GM21360 (cell line): ENCODE measurements at regions not wholly inside any gene's neighbourhood (a gene's known extent, or its start where the extent isn't known, plus 50 kb on each side); places are given as distances from the start of the nearest gene placed in this dataset.
"Not testable (repeated sequence)": the region's sequence is repeated elsewhere in the genome, so short reads cannot be mapped to it uniquely, and the experiment has no call there.

ENCODE experiments used
- ATAC-seq: cut with Tn5 transposase; IDR thresholded peaks from one replicate; pipeline ENCODE4 v1.9.1; 2021; ENCODE audit warnings: mild to moderate bottlenecking, moderate library complexity; ENCODE audit not compliant: unreplicated experiment

DNA sequence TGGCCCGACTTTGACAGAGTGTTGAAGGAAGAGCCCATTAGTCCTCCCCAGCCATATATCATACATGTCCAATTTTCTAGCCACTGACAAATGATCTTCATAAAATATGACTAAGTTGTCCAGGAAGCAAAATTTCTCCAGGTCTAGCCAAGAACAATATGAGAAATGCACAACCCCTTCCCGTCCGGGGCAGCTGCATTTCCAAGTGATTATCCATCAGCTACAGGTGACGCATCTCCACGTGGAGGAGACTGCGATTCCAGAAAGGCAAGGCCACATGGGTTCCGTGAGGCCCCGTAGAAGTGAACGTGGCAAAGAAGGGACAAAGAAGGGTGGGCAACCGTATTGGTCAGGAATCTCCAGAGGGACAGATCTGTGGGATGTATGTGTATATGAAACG, 118.6 kb downstream of the ATP6V0E2 start:
- ATAC-seq, result not testable (repeated sequence)

DNA sequence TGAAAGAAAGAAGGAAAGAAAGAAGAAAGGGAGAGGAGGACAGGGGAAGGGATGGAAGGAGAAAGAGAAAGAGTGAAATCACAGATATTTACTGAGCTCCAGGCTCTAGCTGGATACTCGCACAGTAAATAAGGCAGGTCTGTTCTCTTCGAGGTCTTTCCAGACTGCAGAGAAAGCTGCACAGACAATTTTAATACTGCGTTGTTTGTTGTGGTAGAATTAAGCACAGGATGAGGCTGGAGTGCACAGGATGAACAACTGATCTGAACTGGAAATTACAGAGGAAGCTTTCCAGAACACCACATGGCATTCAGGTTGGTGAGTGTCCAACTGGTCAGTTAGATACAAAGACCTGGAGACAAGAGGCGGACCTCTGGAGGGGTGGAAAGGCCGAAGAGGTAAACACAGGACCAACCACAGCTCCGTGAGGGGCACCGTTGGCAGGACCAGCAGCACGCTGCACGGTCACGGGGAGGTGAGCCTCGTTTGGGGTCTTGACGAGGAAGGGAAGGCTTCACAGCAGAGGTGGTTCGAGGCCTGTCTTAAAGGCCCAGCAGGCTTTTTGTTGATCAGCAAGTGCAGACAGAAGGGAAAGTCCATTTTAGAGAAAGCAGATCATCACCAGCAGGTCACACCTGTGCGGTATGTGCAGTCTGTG, 121.7 kb downstream of the ATP6V0E2 start:
- ATAC-seq, result not testable (repeated sequence)

DNA sequence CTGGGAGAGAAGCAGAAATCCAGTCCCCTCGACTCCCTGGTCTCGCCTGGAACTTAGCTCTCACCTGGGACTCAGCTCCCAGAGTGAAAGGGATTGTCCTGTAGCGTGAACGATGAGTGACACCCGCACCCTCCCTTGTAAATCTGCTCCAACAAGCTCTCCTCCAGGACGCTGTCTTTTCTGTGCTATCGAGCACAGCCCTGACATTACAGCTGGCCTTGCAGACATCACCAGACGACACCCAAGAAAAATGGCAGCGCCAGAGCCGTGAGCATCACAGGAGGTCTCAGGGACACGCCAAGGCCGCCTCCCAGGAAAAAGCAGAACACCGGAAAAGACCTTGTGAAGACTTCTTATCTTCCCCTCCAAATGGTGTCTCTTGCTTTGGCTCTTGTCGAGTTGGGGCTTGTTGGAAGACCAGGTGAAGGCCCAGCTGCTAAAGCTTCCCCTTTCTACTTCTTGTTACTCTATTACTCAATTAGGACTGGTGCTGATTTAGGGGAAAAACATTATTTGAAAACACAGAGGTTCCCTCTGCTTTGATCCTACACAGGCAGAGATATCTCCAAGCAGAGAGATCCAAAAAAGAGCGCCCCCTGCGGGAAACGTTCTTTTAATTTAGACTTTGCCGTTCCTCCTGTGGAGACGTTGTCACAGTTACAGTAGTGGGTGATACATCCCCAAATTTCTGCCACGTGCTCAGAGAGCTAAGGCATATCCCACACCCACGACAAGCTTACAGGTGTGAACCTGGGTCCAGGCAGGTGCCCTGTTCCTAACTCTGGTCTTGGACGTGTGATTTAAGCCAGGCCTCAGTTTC, 127.2 kb downstream of the ATP6V0E2 start:
- not testable (repeated sequence) for ATAC-seq

DNA sequence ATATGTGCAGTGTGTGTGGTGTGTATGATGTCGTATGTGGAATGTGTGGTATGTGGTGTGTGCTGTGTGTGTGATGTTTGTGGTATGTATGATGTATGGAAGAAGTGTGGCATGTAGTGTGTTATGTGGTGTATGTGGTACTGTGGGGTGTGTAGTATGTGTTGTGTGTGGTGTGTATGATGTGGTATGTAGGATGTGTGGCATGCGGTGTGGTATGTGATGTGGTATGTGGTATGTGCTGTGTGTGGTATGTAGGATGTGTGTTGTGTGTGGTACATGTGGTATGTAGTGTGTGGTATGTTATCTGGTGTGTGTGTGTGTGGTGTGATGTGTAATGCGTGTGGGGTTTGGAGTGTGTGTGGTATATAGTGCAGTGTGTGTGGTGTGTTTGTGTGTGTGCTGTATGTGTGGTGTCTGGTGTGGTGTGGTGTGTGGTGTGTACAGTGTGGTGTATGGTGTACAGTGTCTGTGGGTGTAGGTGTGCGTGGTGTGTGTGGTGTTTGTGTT, 129.6 kb downstream of the ATP6V0E2 start:
- ATAC-seq, result no peak

DNA sequence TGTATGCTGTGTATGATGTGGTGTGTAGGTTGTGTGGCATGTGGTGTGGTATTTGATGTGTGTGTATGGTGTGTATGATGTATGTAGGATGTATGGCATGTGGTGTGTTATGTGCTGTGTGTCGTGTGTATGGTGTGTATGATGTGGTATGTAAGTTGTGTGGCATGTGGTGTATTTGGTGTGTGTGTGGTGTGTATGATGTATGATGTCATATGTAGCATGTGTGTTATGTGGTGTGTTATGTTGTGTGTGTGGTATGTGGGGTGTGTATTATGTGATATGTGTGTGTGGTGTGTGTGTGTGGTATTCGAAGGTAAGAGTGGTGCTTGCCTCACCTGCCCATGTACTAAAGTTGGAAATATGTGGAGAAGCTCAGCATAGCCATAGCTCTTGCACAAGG, 130.2 kb downstream of the ATP6V0E2 start:
- not testable (repeated sequence) for ATAC-seq

DNA sequence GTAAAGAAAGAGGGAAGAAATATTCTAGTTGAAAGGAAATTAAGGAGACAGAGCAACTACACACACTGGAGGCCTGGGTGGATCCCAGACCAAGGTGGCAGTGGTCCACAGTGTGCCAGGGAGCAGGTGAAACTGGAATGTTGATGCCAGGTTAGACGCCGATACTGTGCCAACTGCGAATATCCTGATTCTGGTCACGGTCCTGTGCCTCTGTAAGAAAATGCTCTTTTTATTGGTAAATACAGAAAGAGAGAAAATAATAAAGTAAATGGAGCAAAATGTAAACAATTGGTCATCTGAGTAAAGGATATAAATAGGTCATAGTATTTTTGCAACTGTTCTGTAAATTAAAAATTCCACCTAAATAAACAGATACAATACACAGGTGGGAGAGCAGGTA, 131.1 kb downstream of the ATP6V0E2 start:
- ATAC-seq, result not testable (repeated sequence)

DNA sequence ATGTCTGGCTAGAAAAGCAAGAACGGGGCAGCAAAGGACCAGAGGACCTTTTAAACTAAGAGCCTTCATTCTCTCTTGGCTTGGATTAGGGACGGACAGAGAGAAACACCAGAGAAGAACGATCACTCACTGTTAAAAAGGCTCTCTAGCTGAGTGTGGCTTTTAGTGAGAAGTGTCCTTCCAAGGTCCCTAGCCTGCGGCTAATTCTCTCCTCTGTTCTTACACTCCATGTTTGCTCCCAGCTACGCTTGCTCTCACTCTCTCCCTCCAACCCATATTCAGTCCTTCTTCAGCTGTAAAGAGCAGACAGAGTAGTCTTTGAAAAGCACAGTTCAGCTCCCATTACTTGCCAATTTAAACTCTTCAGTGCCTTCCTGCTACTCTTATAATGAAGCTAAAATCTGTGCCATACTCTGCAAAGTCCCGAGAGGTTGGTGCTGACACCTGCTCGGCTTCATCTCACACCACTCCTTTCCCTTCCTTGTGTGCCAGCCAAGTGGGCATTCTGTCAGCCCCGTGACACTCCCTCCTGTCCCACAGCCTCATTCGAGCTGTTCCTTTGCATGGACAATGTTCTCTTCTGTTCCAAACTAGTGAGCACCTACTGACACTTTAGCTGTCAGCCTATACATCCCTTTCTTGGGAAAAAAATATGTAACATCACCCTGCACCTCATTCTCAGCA, 136.0 kb downstream of the ATP6V0E2 start:
- ATAC-seq, result not testable (repeated sequence)

DNA sequence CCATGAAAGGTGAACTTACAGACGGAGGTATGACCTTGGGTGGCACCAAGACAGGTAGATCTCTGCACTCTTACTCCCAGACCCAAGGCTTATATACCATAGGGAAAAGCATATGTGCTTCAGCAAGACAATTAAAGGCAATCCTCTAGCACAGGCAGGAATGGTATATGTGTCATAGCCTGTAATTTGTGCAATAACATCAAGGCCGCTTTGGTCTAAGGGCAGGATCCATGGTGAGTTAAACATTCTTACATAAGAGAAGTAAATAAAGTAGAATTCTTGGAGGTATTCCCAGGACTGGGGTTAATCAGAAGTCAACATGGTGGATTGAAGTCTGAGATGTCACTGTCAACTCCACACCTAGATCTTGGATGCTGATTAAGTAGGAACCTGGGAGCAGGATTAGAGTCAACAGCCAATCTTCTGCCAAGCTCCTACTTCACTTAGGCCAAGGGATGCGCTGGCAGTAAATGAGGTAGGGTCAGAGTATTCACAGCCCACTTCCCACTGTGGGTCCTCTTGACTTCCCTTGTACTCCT, 143.0 kb downstream of the ATP6V0E2 start:
- ATAC-seq, result not testable (repeated sequence)

DNA sequence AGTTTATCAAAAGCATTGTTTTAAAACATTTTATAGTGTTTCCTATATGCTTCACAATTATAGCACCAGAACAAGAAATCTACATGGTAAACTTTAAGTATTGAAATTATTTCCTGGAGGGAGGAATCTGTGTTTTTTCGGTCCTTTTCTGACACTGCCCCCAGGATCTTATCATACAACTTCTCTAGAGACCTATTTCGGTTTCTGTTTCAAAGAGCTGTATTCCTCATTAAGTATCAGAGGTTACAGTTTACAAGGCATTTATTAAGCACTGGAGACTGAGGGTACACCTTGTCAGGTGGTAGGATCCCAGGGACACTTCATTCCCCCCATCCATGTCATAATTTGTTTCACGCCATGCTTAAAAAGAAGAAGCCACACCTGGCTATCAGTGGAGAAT, 146.4 kb downstream of the ATP6V0E2 start:
- ATAC-seq, result not testable (repeated sequence)

DNA sequence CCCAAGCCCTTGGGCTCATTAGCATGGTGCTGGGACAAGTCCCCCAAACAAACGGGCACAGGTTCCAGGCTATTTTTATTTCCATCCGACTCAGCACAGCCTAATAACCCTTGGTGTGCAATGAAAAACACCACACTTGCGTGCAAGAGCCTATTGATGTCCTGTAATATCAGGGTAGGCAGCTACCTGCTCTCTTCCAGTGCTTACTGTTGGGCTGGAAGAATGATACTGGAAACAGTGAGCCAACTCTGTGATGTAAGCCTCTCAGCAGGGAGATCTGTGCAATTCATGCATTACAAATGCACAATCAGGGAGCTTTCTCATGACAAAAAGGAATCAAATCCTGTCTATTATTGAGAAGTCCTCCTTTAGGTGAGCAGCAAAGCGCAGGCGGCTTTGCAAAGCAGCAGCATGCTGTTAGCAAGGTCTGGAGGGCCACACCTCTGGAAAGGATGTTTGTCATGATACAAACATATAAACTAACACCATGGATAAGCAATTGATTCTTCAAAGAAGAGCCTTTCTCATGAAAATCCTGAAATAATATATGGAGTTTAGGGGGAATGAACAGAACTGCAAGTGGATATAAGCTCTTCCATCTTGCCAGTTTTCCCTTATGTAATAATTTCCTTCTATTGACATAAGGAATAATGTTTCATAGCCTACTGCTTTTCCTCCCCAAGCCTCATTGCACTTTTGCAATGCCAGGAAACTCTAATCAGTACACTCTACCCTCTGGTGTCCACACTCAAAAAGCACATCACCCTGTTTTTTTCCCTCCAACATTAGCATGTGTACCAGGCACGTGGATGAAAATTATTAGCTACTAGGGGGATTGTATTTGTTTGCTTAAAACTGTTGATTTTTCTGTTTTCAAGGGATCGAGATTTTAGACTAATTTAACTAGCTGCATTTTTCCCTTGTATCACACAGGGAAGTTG, 151.1 kb downstream of the ATP6V0E2 start:
- not testable (repeated sequence) for ATAC-seq

DNA sequence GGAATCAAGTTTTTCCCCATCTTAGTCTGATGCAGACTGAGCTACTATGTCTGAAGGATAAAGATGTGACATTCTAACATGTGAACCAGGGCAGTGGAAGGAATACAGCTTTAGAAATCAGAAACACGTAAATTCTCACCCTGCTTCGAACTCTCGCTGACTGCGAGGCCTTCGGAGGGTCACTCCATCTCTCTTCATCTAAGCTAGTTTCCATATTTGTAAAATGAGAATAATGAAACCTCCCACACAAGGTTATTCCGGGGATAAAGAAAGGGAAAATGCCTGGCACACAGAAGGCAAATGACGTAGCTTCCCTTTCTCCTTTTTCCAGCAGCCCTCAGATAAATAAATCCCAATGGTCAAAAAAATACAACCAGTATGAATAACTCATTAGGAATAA, 152.0 kb downstream of the ATP6V0E2 start:
- ATAC-seq, result not testable (repeated sequence)

DNA sequence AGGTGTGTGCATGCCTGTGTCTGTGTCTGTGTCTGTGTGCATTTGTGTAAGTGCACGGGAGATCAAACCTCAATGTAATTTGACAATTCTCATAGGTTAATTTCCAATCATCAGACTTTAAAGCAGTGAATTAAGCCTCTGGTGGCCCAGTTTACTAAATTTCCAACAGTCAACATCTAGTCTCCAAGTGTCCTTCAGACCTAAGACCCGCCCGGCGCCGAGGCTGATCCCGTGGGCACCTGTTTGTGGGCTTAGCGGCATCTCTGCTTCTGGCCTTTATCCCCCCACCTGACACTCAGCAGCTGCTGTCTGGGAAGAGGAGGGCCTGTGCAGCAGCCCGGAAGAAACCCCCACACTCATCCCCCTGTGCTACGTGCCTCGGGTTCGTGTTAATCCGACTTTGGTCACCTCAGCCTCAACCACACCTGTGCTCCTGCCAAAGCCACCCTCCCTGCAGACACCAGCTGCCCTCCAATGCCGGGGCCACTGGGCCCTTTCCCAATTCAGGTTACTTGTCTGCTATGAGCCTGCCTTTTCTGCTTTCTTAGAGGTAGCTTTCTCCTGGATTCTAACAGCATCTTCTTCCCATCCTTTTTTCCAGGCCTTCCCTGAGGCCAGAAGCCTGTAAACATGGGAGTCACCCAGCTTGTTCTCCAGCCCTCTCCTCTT, 154.7 kb downstream of the ATP6V0E2 start:
- ATAC-seq, result not testable (repeated sequence)

DNA sequence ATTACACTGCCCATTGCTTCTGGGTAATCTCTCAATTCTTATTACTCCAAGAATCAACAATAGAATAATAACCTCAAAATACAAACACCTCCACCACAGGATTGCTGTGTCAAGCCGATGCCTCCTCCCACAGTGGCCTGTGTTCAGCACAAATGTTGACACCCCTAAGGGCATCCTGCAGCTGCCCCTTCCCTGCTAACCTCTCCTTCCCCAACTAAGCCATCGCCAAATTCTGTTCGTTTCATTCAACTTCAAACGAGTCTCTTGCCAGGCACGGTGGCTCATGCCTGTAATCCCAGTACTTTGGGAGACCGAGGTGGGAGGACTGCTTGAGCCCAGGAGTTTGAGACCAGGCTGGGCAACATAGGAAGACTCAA, 155.2 kb downstream of the ATP6V0E2 start:
- not testable (repeated sequence) for ATAC-seq

DNA sequence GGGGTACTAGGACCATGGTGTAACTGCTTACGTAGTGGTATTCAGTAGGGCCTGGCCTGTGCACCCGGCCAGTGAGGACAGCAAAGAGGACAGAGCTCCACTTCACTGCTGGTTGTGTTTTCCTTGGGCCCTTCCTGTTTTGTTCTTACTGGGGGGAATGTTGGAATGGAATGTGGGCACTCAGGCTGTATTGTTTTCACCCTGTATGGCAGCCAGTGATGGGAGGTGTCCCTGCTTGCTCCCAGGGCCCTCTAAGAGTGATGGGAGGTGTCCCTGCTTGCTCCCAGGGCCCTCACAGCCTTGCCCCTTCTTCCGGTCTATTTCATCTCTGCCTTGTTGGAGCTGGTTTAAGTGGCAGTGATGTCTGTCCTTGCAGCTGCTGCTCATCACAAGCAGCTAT, 158.0 kb downstream of the ATP6V0E2 start:
- not testable (repeated sequence) for ATAC-seq

DNA sequence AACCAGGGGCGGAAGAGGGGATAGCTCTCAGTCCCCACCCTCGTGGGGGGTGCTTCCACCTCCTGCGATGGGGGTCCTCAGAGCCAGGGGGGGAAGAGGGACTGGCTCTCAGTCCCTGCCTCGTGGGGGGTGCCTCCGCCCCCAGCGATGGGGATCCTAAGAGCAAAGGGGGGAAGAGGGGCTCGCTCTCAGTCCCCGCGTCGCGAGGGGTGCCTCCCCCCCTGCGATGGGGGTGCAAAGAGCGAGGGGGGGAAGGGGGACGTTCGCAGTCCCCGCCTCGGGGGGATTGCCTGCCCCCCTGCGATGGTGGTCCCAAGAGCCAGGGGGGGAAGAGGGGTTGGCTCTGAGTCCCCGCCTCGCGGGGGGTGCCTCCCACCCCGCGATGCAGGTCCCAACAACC, 159.9 kb downstream of the ATP6V0E2 start:
- not testable (repeated sequence) for ATAC-seq

DNA sequence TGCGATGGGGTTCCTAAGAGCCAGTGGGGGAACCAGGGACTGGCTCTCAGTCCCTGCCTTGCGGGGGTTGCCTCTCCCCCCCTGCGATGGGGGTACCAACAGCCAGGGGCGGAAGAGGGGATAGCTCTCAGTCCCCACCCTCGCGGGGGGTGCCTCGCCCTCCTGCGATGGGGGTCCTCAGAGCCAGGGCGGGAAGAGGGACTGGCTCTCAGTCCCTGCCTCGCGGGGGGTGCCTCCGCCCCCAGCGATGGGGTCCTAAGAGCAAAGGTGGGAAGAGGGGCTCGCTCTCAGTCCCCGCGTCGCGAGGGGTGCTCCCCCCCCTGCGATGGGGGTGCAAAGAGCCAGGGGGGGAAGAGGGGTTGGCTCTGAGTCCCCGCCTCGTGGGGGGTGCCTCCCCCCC, 162.0 kb downstream of the ATP6V0E2 start:
- ATAC-seq, result not testable (repeated sequence)

DNA sequence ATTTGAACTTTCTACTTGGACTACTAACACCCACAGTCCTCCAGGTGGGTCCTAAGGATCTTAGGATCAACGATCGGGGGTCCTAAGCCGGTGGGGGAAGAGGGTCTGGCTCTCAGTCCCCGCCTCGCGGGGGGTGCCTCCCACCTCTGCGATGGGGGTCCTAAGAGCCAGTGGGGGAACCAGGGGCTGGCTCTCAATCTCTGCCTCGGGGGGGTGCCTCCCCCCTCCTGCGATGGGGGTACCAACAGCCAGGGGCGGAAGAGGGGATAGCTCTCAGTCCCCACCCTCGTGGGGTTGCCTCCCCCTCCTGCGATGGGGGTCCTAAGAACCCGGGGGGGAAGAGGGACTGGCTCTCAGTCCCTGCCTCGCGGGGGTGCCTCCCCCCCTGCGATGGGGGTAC, 165.3 kb downstream of the ATP6V0E2 start:
- ATAC-seq, result not testable (repeated sequence)

DNA sequence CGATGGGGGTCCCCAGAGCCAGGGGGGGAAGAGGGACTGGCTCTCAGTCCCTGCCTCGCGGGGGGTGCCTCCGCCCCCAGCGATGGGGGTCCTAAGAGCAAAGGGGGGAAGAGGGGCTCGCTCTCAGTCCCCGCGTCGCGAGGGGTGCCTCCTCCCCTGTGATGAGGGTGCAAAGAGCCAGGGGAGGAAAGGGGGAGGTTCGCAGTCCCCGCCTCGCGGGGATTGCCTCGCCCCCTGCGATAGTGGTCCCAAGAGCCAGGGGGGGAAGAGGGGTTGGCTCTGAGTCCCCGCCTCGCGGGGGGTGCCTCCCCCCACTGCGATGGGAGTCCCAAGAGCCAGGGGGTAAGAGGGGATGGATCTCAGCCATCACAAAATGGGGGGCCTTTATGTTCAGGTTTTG, 168.5 kb downstream of the ATP6V0E2 start:
- not testable (repeated sequence) for ATAC-seq

DNA sequence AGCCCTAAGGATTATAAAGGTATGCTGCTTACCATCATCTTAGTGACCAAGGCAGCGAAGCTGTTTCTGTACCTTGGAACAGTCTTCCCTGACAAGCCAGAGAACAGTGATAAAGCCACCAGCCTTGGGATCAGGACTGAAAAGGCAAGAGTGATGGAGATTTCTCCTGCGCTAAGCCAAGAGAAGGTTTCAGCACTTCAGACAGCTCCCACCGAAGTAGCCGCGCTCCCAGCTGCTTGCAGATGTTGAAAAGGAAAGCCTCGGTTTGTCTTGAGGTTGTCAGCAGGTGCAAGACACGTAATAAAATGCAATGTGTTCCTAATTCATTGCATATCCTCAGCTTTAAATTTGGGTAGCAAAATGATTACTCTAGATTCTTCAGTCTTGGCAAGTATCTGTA, 171.0 kb downstream of the ATP6V0E2 start:
- not testable (repeated sequence) for ATAC-seq
